Endodermal cell (in vitro differentiated cells): ENCODE measurements at regions not wholly inside any gene's neighbourhood (a gene's known extent, or its start where the extent isn't known, plus 50 kb on each side); places are given as distances from the start of the nearest gene placed in this dataset.

ENCODE experiments used
- DNase-seq: peaks from one replicate; pipeline ENCODE4 v3.0.0-alpha.2; 2017
- H3K27ac ChIP-seq: 2 replicates; pipeline ENCODE4 v1.5.1; 2013; ENCODE audit warnings: mild to moderate bottlenecking, low read depth, low read length, moderate library complexity
- H3K27me3 ChIP-seq: 2 replicates; pipeline ENCODE4 v1.6.1; 2013; ENCODE audit warnings: mild to moderate bottlenecking, low read length, moderate library complexity; ENCODE audit not compliant: insufficient read depth, control insufficient read depth, poor library complexity, severe bottlenecking
- H3K36me3 ChIP-seq: 2 replicates; pipeline ENCODE4 v1.7.0; 2013; ENCODE audit warnings: mild to moderate bottlenecking, low read length, moderate library complexity; ENCODE audit not compliant: control insufficient read depth, insufficient read depth
- H3K4me1 ChIP-seq: one replicate; pipeline ENCODE4 v1.7.0; 2013; ENCODE audit warnings: low read length; ENCODE audit not compliant: control insufficient read depth, insufficient read depth
- H3K4me3 ChIP-seq: 2 replicates; pipeline ENCODE4 v1.5.1; 2013; ENCODE audit warnings: mild to moderate bottlenecking, low read length, moderate library complexity
- H3K9ac ChIP-seq: 2 replicates; pipeline ENCODE4 v1.6.1; 2013; ENCODE audit warnings: mild to moderate bottlenecking, low read length, moderate library complexity; ENCODE audit not compliant: poor library complexity, severe bottlenecking; ENCODE audit errors: extremely low read depth
- H3K9me3 ChIP-seq: 2 replicates; pipeline ENCODE4 v1.6.1; 2013; ENCODE audit warnings: mild to moderate bottlenecking, low read length, moderate library complexity; ENCODE audit not compliant: control insufficient read depth
- H3K27ac Mint-ChIP-seq: 2 replicates; pipeline ENCODE4 v1.8.0; 2020; ENCODE audit warnings: mixed read lengths
- H3K27me3 Mint-ChIP-seq: 2 replicates; pipeline ENCODE4 v1.8.0; 2021; ENCODE audit warnings: mild to moderate bottlenecking, mixed read lengths; ENCODE audit not compliant: insufficient read depth
- H3K36me3 Mint-ChIP-seq: 2 replicates; pipeline ENCODE4 v1.8.0; 2020; ENCODE audit warnings: low read depth, mixed read lengths
- H3K4me1 Mint-ChIP-seq: 2 replicates; pipeline ENCODE4 v1.8.0; 2020; ENCODE audit warnings: mixed read lengths
- H3K4me3 Mint-ChIP-seq: 2 replicates; pipeline ENCODE4 v1.8.0; 2020; ENCODE audit warnings: mild to moderate bottlenecking, moderate library complexity, mixed read lengths
- H3K9me3 Mint-ChIP-seq: 2 replicates; pipeline ENCODE4 v1.8.0; 2020; ENCODE audit warnings: mild to moderate bottlenecking, mixed read lengths
- WGBS, 2 experiments: methylation state at CpG; one replicate each; pipeline versions ENCODE4 v1.1.5 to v1.1.7; 2013; ENCODE audit warnings: missing lambda C conversion rate in 2 of 2, mixed read lengths in 1 of 2; ENCODE audit not compliant: insufficient coverage in 1 of 2, insufficient read length in 1 of 2; 5-methylcytosine and 5-hydroxymethylcytosine counted together
- TF ChIP-seq, protein P1 (sequence below): fragments of 200-600 bp; sonication (generic); conservative IDR thresholded peaks from 2 replicates; pipeline ENCODE4 v1.5.0; 2021; ENCODE audit warnings: antibody characterized with exemption, mild to moderate bottlenecking

DNA sequence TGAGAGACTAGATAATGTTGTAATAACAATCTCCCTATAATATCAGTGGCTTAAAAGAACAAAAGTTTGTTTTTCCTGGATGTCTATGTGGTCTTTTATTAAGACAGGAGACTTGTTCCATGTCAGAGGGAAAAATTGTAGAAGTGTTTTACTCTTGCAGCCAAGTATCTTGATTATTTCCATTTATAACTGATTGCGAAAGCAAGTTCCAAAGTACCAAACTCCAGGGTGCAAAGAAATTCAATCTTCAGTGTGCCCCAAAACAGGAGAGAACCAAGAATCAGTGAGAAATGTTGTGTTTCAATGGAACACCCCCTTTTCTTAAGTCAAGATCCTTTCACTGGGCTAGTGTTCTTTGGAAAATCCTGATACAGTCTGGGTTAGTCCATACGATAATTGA is 624.4 kb upstream of the BCHE start:
- no peaks in the 10 kb centered on the region for H3K4me1 ChIP-seq
- no peak overlapping the region for H3K4me3 Mint-ChIP-seq
- no peaks in the 10 kb centered on the region for H3K36me3 Mint-ChIP-seq
- TF ChIP-seq, protein P1, sequence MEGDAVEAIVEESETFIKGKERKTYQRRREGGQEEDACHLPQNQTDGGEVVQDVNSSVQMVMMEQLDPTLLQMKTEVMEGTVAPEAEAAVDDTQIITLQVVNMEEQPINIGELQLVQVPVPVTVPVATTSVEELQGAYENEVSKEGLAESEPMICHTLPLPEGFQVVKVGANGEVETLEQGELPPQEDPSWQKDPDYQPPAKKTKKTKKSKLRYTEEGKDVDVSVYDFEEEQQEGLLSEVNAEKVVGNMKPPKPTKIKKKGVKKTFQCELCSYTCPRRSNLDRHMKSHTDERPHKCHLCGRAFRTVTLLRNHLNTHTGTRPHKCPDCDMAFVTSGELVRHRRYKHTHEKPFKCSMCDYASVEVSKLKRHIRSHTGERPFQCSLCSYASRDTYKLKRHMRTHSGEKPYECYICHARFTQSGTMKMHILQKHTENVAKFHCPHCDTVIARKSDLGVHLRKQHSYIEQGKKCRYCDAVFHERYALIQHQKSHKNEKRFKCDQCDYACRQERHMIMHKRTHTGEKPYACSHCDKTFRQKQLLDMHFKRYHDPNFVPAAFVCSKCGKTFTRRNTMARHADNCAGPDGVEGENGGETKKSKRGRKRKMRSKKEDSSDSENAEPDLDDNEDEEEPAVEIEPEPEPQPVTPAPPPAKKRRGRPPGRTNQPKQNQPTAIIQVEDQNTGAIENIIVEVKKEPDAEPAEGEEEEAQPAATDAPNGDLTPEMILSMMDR = no peak
- H3K9ac ChIP-seq = no peak overlapping the region
- 98 to 100% methylated on average over 1 to 2 of the region's 2 CpGs for WGBS, 2 experiments
- no peaks in the 10 kb centered on the region for H3K36me3 ChIP-seq
- no peak for DNase-seq
- no peaks in the 10 kb centered on the region for H3K27me3 ChIP-seq
- H3K27ac Mint-ChIP-seq = no peak overlapping the region
- no peaks in the 10 kb centered on the region for H3K27me3 Mint-ChIP-seq
- H3K4me3 ChIP-seq = no peak overlapping the region
- H3K4me1 Mint-ChIP-seq = peaks cover 1% of the 10 kb centered on the region
- H3K27ac ChIP-seq = no peak overlapping the region
- H3K9me3 Mint-ChIP-seq = no peaks in the 10 kb centered on the region
- no peaks in the 10 kb centered on the region for H3K9me3 ChIP-seq

DNA sequence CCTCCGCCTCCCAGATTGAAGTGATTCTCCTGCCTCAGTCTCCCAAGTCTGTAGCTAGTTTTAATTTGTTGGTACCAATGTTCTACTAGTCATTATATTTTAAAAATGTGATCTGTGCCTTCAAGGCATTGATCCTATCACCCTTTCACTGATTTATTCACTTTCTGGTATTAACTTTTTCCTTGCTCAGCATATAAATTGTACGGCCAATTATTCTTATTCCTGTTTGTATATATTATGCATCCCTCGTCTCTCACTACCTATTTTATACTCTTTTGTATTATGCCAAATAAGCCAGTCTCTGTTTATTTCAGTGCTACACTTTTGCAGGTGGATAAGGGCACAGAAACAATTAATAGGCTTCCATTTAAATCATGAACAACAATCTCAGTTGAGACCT is 620.2 kb upstream of the BCHE start:
- Histone ChIP-seq H3K4me3 (no peak overlapping the region), H3K4me1 (no peaks in the 10 kb centered on the region), H3K27me3 (no peaks in the 10 kb centered on the region), H3K36me3 (no peaks in the 10 kb centered on the region), H3K27ac (no peak overlapping the region), H3K9me3 (no peaks in the 10 kb centered on the region), H3K9ac (no peak overlapping the region)
- Mint-ChIP-seq H3K36me3 (no peaks in the 10 kb centered on the region), H3K27ac (no peak overlapping the region), H3K9me3 (no peaks in the 10 kb centered on the region), H3K4me1 (peaks cover 16% of the 10 kb centered on the region), H3K4me3 (no peak overlapping the region), H3K27me3 (no peaks in the 10 kb centered on the region)
- WGBS, 2 experiments = 90 to 96% methylated on average over 2 to 3 of the region's 3 CpGs
- no peak for DNase-seq
- TF ChIP-seq, protein P1 = no peak

DNA sequence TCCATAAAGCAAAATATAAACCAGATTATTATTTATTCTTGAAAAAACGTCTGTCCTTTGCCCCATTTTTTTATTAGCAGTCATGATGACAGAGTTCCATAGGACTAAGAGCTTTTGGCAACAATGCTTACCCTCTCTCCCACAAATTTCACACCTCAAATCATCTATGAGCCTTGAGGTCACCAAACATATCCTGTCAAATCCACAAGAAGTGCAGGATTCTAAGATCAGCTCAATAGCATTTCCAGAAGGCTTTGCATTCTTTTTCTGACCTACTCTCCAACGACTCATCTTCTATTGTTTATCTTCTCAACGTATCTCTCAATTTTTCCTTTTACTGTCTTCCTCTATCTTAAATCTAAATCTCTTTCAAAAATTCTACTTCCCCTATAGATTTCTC is 619.1 kb upstream of the BCHE start:
- 86% methylated on average over 3 of the region's 3 CpGs; no CpG with 5 or more reads in 1 of the 2 experiments for WGBS, 2 experiments
- Mint-ChIP-seq H3K27me3 (no peaks in the 10 kb centered on the region), H3K4me3 (no peak overlapping the region), H3K36me3 (no peaks in the 10 kb centered on the region), H3K9me3 (peaks cover 2% of the 10 kb centered on the region), H3K27ac (no peak overlapping the region), H3K4me1 (peaks cover 16% of the 10 kb centered on the region)
- Histone ChIP-seq H3K9ac (no peak overlapping the region), H3K9me3 (no peaks in the 10 kb centered on the region), H3K27ac (no peak overlapping the region), H3K4me3 (no peak overlapping the region), H3K27me3 (no peaks in the 10 kb centered on the region), H3K36me3 (no peaks in the 10 kb centered on the region), H3K4me1 (no peaks in the 10 kb centered on the region)
- TF ChIP-seq, protein P1 = no peak
- no peak for DNase-seq
